Type B pancreatic cell (in vitro differentiated cells): ENCODE measurements at regions not wholly inside any gene's neighbourhood (a gene's known extent, or its start where the extent isn't known, plus 50 kb on each side); places are given as distances from the start of the nearest gene placed in this dataset.

Source experiments
- DNase-seq: peaks from one replicate; pipeline ENCODE4 v3.0.0; 2021; ENCODE audit warnings: mixed read lengths; ENCODE audit not compliant: unreplicated experiment; ENCODE audit errors: extremely low spot score
- H3K27ac Mint-ChIP-seq: 2 replicates; pipeline ENCODE4 v1.8.0; 2021; ENCODE audit warnings: mild to moderate bottlenecking, mixed read lengths
- H3K27me3 Mint-ChIP-seq: 2 replicates; pipeline ENCODE4 v1.8.0; 2021; ENCODE audit warnings: mixed read lengths
- H3K36me3 Mint-ChIP-seq: 2 replicates; pipeline ENCODE4 v1.8.0; 2021; ENCODE audit warnings: mixed read lengths
- H3K4me1 Mint-ChIP-seq: one replicate; pipeline ENCODE4 v1.8.0; 2021; ENCODE audit warnings: mixed read lengths; ENCODE audit not compliant: unreplicated experiment
- H3K4me3 Mint-ChIP-seq: 2 replicates; pipeline ENCODE4 v1.8.0; 2021; ENCODE audit warnings: mild to moderate bottlenecking, mixed read lengths
- H3K9me3 Mint-ChIP-seq: 2 replicates; pipeline ENCODE4 v1.8.0; 2021; ENCODE audit warnings: mixed read lengths
- TF ChIP-seq, protein P1 (sequence below): fragments of 200-600 bp; sonication (generic); conservative IDR thresholded peaks from 2 replicates; pipeline ENCODE4 v1.5.0; 2021; ENCODE audit warnings: antibody characterized with exemption, mild to moderate bottlenecking

DNA sequence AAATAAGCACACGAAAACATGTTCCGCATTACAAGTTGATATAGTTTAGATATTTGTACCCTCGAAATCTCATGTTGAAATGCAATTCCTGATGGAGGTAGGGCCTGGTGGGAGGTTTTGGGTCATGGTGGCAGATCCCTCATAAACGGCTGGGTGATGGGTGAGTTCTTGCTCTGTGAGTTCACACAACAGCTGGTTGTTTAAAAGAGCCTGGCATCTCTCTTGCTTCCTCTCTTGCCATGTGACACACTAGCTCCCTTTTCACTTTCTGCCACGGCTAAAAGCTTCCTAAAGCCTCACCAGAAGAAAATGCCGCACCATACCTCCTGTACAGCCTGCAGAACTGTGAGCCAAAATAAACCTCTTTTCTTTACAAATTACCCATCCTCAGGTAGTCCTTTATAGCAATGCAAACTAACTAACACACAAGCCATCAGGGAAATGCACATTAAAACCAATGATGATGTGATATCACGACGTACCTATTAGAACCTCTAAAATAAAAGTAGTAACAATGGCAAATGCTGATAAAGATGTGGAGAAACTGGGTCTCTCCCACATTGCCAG is 188.5 kb downstream of the ANAPC1 start:
- peaks cover 12% of the 10 kb centered on the region for H3K4me1 Mint-ChIP-seq
- H3K4me3 Mint-ChIP-seq: no peak overlapping the region
- H3K27me3 Mint-ChIP-seq: no peaks in the 10 kb centered on the region
- peaks cover 6% of the 10 kb centered on the region for H3K9me3 Mint-ChIP-seq
- DNase-seq: no peak
- H3K27ac Mint-ChIP-seq: no peak overlapping the region
- peaks cover 3% of the 10 kb centered on the region for H3K36me3 Mint-ChIP-seq
- TF ChIP-seq, protein P1, sequence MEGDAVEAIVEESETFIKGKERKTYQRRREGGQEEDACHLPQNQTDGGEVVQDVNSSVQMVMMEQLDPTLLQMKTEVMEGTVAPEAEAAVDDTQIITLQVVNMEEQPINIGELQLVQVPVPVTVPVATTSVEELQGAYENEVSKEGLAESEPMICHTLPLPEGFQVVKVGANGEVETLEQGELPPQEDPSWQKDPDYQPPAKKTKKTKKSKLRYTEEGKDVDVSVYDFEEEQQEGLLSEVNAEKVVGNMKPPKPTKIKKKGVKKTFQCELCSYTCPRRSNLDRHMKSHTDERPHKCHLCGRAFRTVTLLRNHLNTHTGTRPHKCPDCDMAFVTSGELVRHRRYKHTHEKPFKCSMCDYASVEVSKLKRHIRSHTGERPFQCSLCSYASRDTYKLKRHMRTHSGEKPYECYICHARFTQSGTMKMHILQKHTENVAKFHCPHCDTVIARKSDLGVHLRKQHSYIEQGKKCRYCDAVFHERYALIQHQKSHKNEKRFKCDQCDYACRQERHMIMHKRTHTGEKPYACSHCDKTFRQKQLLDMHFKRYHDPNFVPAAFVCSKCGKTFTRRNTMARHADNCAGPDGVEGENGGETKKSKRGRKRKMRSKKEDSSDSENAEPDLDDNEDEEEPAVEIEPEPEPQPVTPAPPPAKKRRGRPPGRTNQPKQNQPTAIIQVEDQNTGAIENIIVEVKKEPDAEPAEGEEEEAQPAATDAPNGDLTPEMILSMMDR: no peak

DNA sequence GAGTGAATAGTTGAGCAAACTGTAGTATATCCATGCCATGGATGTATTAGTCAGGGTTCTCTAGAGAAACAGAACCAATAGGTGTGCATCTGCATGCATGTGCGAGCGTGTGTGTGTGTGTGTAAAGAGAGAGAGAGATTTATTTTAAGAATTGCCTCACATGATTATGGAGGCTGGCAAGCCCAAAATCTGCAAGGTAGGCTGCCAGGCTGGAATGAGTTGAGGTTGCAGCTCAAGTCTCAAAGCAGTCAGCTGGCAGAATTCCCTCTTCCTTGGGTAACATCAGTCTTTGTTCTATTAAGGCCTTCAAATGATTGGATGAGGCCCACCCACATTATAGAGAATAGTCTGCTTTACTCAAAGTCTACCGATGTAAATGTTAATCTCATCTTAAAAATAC is 187.8 kb downstream of the ANAPC1 start:
- TF ChIP-seq, protein P1: no peak
- Mint-ChIP-seq H3K36me3 (peaks cover 3% of the 10 kb centered on the region), H3K9me3 (peaks cover 6% of the 10 kb centered on the region), H3K27ac (no peak overlapping the region), H3K27me3 (no peaks in the 10 kb centered on the region), H3K4me1 (peaks cover 12% of the 10 kb centered on the region), H3K4me3 (no peak overlapping the region)
- no peak for DNase-seq

DNA sequence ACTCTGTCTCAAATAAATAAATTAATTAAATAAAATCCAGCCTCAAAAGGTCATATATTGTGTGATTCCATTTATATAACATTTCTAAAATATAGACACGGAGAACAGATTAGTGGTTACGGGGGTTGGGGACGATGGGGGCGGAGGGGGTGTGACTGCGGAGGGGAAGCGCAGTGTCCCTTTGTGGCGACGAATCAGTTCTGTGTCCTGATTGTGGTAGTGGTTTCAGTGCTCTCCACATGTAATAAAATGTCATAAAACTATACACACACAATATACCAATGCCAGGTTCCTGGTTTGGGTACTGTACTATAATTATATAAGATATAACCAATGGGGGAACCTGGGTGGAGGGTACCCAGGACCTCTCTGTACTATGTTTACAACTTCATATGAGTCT is 186.4 kb downstream of the ANAPC1 start:
- no peak overlapping the region for H3K4me3 Mint-ChIP-seq
- peaks cover 3% of the 10 kb centered on the region for H3K36me3 Mint-ChIP-seq
- no peak overlapping the region for H3K27ac Mint-ChIP-seq
- H3K27me3 Mint-ChIP-seq: no peaks in the 10 kb centered on the region
- no peak for DNase-seq
- peaks cover 22% of the 10 kb centered on the region for H3K4me1 Mint-ChIP-seq
- peaks cover 12% of the 10 kb centered on the region for H3K9me3 Mint-ChIP-seq
- TF ChIP-seq, protein P1: no peak

DNA sequence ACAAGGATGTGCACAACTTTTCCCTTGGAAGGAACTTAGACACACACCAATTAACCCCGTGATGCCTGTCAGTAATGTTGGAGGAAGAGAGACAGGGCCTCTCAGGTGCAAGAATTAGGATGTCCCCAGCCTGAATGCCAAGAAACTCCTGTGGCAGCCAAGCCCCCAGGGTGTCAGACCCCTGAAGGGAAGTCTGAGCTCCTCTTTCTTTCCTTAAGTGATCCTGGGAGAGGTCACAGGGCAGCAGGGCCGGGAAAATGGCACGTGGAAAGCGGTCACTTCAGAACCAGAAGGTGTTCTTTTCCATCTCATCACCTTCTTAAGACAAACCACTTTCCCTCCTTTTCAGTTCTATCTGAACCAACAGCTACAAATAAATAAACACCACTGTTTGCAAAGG is 185.9 kb downstream of the ANAPC1 start:
- Mint-ChIP-seq H3K27me3 (no peaks in the 10 kb centered on the region), H3K36me3 (peaks cover 3% of the 10 kb centered on the region), H3K27ac (no peak overlapping the region), H3K4me3 (no peak overlapping the region), H3K4me1 (peaks cover 22% of the 10 kb centered on the region), H3K9me3 (peaks cover 12% of the 10 kb centered on the region)
- no peak for DNase-seq
- TF ChIP-seq, protein P1: no peak

DNA sequence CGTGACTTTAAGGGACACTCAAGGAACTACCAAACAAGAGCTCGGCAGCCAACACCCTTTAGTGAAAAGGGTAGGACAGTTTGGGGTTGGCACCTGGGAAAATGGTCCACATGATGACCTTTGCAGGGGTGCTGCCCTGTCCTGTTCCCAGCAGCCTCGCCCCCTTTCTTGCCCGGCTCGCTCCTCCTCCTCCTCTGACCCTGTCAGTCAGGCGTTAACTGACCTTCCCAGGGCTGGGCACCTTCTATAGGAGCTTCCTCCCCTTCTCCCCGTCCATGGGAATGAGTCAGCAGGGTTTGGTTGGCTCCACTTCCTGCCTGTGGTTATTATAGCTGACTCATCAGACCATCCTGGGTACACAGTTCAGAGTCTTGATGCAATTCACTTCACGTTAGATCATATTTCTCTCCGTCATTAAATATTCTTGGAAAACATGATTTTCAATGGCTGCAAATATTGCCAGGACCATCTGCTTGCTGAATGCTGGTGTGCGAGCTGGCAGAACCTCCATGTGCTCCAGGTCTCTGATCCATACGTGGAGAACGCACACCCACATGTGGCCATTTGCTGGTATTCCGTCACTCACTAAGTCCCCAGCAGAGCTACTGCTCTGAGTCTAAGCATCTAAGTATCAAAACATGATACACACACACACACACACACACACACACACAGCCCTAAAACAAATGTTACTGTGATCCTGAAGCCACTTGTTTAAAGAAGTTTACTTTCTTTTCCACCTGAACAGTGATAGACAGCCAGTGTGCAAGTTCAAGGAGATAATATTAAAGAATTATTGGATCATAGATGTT is 185.0 kb downstream of the ANAPC1 start:
- DNase-seq: no peak
- TF ChIP-seq, protein P1: peak; percentile 30
- Mint-ChIP-seq H3K27ac (peak overlapping the region; percentile 65), H3K27me3 (no peaks in the 10 kb centered on the region), H3K9me3 (peaks cover 12% of the 10 kb centered on the region), H3K4me1 (peaks cover 22% of the 10 kb centered on the region), H3K36me3 (peaks cover under 1% of the 10 kb centered on the region), H3K4me3 (no peak overlapping the region)
